ENCODE measurements at regions not wholly inside any gene's neighbourhood (a gene's known extent, or its start where the extent isn't known, plus 50 kb on each side); places are given as distances from the start of the nearest gene placed in this dataset.
A peak's percentile ranks its signal among the peaks of the same experiment; 100 is the strongest.
"Not testable (repeated sequence)": the region's sequence is repeated elsewhere in the genome, so short reads cannot be mapped to it uniquely, and the experiment has no call there.

- no peak for ATAC-seq
Observed at GRCh38 chr3:171915275-171915674, 72.1 kb downstream of the TMEM212 start.

GRCh38 chr3:171916888-171917287 lies 73.7 kb downstream of the TMEM212 start:
- no peak for ATAC-seq

- ATAC-seq: not testable (repeated sequence)
Observed at GRCh38 chr3:171922629-171923028, 79.5 kb downstream of the TMEM212 start.

GRCh38 chr3:171923668-171924067 lies 80.5 kb downstream of the TMEM212 start:
- not testable (repeated sequence) for ATAC-seq

- ATAC-seq: not testable (repeated sequence)
Observed at GRCh38 chr3:171924864-171925263, 81.7 kb downstream of the TMEM212 start.

GRCh38 chr3:171932153-171932611 lies 89.0 kb downstream of the TMEM212 start:
- no peak for ATAC-seq

- ATAC-seq: no peak
Observed at GRCh38 chr3:171933441-171933840, 90.3 kb downstream of the TMEM212 start.

GRCh38 chr3:171935261-171936123 lies 92.3 kb downstream of the TMEM212 start:
- no peak for ATAC-seq

- peak; percentile 94 for ATAC-seq
Observed at GRCh38 chr3:171936191-171936841, 93.2 kb downstream of the TMEM212 start.

- ATAC-seq: no peak
Observed at GRCh38 chr3:171939578-171939977, 96.4 kb downstream of the TMEM212 start.

- ATAC-seq: no peak
Observed at GRCh38 chr3:171940151-171940649, 97.1 kb downstream of the TMEM212 start.

- ATAC-seq: no peak
Observed at GRCh38 chr3:171943262-171944117, 95.9 kb upstream of the FNDC3B start.

GRCh38 chr3:171944118-171945016 lies 95.0 kb upstream of the FNDC3B start:
- ATAC-seq: no peak

GRCh38 chr3:171948674-171949073 lies 90.7 kb upstream of the FNDC3B start:
- ATAC-seq: peak; percentile 50

- no peak for ATAC-seq
Observed at GRCh38 chr3:171949554-171949953, 89.8 kb upstream of the FNDC3B start.

- ATAC-seq: peak; percentile 22
Observed at GRCh38 chr3:171950373-171950772, 89.0 kb upstream of the FNDC3B start.

- peak; percentile 29 for ATAC-seq
Observed at GRCh38 chr3:171951597-171951996, 87.8 kb upstream of the FNDC3B start.

- peak; percentile 90 for ATAC-seq
Observed at GRCh38 chr3:171953301-171954022, 85.9 kb upstream of the FNDC3B start.

- ATAC-seq: no peak
Observed at GRCh38 chr3:171954690-171955383, 84.5 kb upstream of the FNDC3B start.

GRCh38 chr3:171955598-171955997 lies 83.8 kb upstream of the FNDC3B start:
- no peak for ATAC-seq

Measured in esophagus mucosa (tissue), 1 donor.